Right forelimb (tissue), 1 donor: ENCODE measurements at regions not wholly inside any gene's neighbourhood (a gene's known extent, or its start where the extent isn't known, plus 50 kb on each side); places are given as distances from the start of the nearest gene placed in this dataset.

Experiments used
- DNase-seq: peaks from one replicate; pipeline ENCODE4 v3.0.0-alpha.2; 2018

GRCh38 chr1:60984062-60984799 is 98.1 kb upstream of the NFIA start:
- DNase-seq: peak; percentile 72

- DNase-seq: no peak
Measured at GRCh38 chr1:60983701-60984061, 98.7 kb upstream of the NFIA start.

GRCh38 chr1:60982539-60982938 is 99.8 kb upstream of the NFIA start:
- DNase-seq: no peak

- DNase-seq: no peak
Measured at GRCh38 chr1:60981357-60981756, 101.0 kb upstream of the NFIA start.

GRCh38 chr1:60978421-60979357 is 103.7 kb upstream of the NFIA start:
- no peak for DNase-seq

GRCh38 chr1:60977661-60978060 is 104.7 kb upstream of the NFIA start:
- DNase-seq: no peak

- no peak for DNase-seq
Measured at GRCh38 chr1:60974524-60975372, 107.6 kb upstream of the NFIA start.

- DNase-seq: no peak
Measured at GRCh38 chr1:60973668-60974067, 108.7 kb upstream of the NFIA start.

GRCh38 chr1:60972841-60973364 is 109.5 kb upstream of the NFIA start:
- DNase-seq: no peak

GRCh38 chr1:60971330-60971729 is 111.0 kb upstream of the NFIA start:
- no peak for DNase-seq

GRCh38 chr1:60969971-60970509 is 112.3 kb upstream of the NFIA start:
- no peak for DNase-seq

- no peak for DNase-seq
Measured at GRCh38 chr1:60965280-60965854, 117.0 kb upstream of the NFIA start.

GRCh38 chr1:60963167-60963940 is 119.0 kb upstream of the NFIA start:
- DNase-seq: no peak

- no peak for DNase-seq
Measured at GRCh38 chr1:60960891-60961461, 121.4 kb upstream of the NFIA start.

GRCh38 chr1:60959701-60960100 is 122.7 kb upstream of the NFIA start:
- no peak for DNase-seq

GRCh38 chr1:60958001-60958400 is 124.4 kb upstream of the NFIA start:
- no peak for DNase-seq

- DNase-seq: no peak
Measured at GRCh38 chr1:60956520-60956919, 125.8 kb upstream of the NFIA start.

- no peak for DNase-seq
Measured at GRCh38 chr1:60952612-60953111, 129.7 kb upstream of the NFIA start.

- no peak for DNase-seq
Measured at GRCh38 chr1:60950224-60951063, 131.9 kb upstream of the NFIA start.

GRCh38 chr1:60949826-60950197 is 132.5 kb upstream of the NFIA start:
- no peak for DNase-seq
